ENCODE measurements at regions not wholly inside any gene's neighbourhood (a gene's known extent, or its start where the extent isn't known, plus 50 kb on each side); places are given as distances from the start of the nearest gene placed in this dataset.
"Not testable (repeated sequence)": the region's sequence is repeated elsewhere in the genome, so short reads cannot be mapped to it uniquely, and the experiment has no call there.

DNA sequence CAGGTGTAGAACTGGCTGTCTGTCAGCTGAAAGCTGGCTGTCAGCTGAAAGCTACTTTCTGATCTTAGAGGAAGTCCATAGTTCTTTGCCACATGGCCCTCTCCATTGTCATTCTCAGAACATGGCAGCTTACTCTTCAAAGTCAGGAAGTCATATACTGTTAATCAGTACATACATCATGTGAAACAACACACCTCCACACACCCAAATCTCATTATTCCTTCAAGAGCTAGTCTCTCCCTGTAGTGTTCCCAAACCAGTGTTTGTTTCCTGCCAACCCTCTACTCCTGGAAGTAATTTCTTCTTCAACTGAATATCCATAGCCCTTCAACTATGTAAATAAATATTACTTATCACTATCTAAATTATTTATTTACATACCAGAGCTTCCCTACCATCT, 58.9 kb downstream of the OR5AK2 start:
- no peak for DNase-seq (ENCODE audit: low spot score)

DNA sequence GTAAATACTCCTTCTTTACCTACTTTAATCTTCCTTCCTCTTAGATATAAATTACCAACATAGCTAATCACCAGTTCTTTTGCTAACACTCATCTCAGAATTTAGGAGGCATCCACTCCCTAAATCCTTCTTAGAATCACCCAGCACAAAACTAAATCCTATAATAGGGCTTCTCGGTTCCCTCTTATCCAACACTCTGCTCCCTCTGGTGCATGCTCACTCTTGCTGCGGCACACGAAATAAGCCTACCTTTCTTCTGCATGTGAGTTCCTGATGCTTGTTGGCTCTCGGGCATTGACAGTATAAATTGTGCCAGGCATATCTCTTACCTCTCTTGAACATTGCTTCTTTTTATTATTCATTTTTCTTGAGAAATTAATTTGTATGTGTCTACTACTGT, 61.0 kb downstream of the OR5AK2 start:
- no peak for DNase-seq (ENCODE audit: low spot score)

GRCh38 chr11:57054817-57055216, 66.1 kb downstream of the OR5AK2 start:
- DNase-seq (ENCODE audit: low spot score): no peak

- DNase-seq (ENCODE audit: low spot score): no peak
These were observed 67.0 kb downstream of the OR5AK2 start for GRCh38 chr11:57055744-57056143.

GRCh38 chr11:57056735-57057134, 68.0 kb downstream of the OR5AK2 start:
- DNase-seq (ENCODE audit: low spot score): no peak

DNA sequence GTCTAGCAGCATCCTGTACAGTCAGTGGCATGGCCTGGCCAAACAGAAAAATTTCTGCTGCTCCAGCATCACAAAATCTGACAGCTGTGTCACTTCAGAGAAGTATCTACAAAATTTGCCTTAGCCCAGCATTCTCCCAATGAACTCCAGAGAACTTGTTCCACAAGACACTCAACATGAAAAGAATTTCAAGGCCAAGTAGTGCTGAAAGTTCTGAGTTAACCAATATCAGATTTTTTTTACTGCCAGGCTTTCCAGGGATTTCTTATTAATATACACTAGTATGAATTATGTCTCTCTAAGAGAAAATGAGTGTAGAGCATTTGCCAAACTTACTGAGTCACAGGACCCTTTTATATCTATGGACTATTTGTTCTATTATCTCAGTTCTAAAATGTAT, 68.8 kb downstream of the OR5AK2 start:
- no peak for DNase-seq (ENCODE audit: low spot score)

DNA sequence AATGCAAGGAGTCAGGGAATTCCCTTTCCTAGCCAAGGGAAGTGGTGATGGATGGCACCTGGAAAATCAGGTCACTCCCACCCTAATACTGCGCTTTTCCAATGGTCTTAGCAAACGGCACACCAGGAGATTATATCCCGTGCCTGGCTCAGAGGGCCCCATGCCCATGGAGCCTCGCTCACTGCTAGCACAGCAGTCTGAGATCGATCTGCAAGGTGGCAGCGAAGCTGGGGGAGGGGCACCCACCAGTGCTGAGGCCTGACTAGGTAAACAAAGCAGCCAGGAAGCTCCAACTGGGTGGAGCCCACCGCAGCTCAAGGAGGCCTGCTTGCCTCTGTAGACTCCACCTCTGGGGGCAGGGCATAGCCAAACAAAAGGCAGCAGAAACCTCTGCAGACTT, 74.2 kb downstream of the OR5AK2 start:
- not testable (repeated sequence) for DNase-seq (ENCODE audit: low spot score)

DNA sequence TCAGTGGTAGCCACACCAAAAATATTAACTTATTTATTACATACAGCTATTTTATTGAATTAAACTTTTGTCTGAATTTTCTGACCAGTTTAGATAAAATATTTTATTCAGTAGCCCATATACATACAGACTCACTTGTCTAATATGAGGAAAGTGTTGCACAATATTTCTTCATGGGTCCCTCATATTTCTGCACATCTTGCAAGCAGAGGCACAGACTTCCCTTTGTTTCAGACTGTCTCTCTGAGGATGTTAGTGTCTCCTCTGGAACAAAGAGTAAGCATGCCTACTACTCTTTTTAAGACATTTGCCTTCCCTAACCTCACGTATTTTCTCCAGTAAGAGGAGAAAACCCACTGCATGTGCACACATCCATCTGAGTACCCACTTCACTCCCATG, 81.2 kb downstream of the OR5AK2 start:
- DNase-seq (ENCODE audit: low spot score): no peak

DNA sequence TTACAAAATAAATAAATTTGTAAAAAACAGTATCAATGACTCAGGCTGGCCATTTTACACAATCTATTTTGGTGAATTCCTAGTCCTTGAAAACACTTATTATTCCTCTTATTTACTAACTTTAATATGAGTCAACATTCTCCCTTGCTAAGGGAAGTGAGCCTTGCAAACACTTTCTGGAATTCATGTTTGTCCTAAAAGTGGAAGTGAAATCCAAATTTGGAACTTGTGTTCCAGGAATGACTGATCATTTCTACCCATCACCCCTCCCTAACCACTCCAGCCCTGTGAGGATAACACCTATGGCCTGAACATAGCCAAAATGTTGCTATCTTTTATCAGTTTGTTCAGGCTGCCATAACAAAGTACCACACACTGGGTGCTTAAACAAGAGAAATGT, 83.1 kb downstream of the OR5AK2 start:
- DNase-seq (ENCODE audit: low spot score): peak; percentile 21

GRCh38 chr11:57072640-57073039, 83.9 kb downstream of the OR5AK2 start:
- peak; percentile 96 for DNase-seq (ENCODE audit: low spot score)

- peak; percentile 51 for DNase-seq (ENCODE audit: low spot score)
These were observed 84.4 kb downstream of the OR5AK2 start for GRCh38 chr11:57073128-57073527.

GRCh38 chr11:57081356-57081755, 92.6 kb downstream of the OR5AK2 start:
- DNase-seq (ENCODE audit: low spot score): no peak

- DNase-seq (ENCODE audit: low spot score): no peak
These were observed 93.4 kb downstream of the OR5AK2 start for GRCh38 chr11:57082125-57082524.

- no peak for DNase-seq (ENCODE audit: low spot score)
These were observed 95.1 kb downstream of the OR5AK2 start for GRCh38 chr11:57083641-57084385.

DNA sequence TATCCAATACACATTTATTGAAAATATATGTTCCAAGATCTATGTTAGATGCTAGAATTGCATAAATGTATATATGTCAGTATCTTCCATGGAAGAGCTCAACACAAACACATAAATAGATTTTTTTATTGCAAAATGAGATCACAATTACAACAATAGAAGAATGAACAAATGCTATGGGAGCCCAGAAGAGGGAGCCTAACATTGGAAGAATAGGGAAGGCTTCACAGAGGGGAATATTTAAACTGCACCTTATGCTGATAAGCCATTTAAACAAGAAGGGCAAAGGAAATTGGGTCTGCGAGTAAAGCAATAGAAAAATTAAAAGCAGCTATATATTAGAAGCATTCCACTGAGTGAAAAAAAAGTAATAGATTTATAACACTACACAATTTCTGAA, 96.1 kb upstream of the LRRC55 start:
- DNase-seq (ENCODE audit: low spot score): no peak

DNA sequence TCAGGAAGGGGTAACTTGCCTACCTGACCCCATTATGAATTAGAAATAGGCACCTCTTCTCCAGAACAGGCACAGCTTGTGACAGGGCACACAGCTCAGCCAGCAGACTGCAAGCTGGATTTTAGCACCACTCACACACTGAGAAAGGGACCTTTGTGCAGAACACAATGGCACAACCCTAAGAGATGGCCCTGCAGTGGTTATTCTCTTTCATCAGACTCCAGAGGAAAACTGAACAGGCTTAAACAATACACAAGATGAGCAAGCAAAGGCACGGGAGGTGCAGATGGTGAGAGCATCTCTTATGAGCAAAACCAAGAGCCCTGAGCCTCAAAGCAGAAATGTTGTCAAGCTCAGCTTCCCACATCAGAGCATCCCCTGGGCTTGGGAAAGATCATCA, 93.8 kb upstream of the LRRC55 start:
- no peak for DNase-seq (ENCODE audit: low spot score)

- DNase-seq (ENCODE audit: low spot score): no peak
These were observed 89.6 kb upstream of the LRRC55 start for GRCh38 chr11:57092028-57092698.

DNA sequence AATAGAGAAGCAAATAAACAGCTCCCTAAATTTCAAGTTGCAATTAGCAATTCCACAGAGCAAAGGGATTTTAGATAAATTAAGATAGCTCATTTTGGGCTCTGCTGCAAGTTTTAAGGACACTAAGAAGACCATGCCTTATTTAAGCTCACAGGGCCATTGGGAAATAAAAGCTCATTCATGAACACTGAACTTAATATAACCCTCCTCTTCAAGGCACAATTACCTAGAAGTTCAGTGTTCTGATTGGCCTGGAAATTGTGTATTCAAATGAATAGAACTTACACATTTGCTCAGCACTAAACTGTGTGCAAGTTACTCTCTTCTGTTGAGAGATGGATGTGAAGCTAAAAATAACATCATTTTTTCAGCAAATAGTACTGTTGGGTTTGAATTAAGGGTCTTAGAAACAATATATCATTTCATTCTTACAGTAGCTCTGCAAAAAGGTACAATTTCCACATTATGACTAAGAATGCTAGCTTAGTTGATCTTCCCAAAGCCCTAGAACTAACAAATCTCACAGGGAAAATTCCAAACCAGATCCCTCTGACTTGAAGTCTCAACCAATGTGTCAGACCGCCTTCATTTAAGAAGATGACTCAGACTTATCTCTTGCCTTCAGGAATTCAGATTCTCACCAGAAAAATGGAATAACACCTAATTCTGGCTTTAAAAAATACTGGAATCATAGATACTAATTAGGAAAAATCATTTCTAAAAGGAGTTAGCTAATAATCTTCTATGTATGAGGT, 87.4 kb upstream of the LRRC55 start:
- DNase-seq (ENCODE audit: low spot score): peak; percentile 67

- no peak for DNase-seq (ENCODE audit: low spot score)
These were observed 86.3 kb upstream of the LRRC55 start for GRCh38 chr11:57095417-57095816.

DNA sequence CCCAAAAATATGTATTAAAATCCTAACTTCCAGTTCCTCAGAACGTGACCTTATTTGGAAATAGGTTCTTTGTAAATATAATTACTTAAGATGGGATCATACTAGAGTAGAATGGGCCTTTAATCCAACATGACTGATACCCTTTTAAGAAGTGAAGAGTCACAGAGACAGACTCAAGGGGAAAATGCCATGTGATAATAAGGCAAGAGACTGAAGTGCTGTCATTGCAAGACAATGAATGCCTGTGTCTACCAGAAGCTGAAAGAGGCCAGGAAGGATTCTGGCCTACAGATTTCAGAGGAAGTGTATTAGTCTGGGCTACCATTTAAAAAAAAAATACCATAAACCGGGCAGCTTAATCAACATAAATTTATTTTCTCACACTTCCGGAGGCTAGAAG, 85.9 kb upstream of the LRRC55 start:
- no peak for DNase-seq (ENCODE audit: low spot score)

- no peak for DNase-seq (ENCODE audit: low spot score)
These were observed 84.6 kb upstream of the LRRC55 start for GRCh38 chr11:57097149-57097548.

DNA sequence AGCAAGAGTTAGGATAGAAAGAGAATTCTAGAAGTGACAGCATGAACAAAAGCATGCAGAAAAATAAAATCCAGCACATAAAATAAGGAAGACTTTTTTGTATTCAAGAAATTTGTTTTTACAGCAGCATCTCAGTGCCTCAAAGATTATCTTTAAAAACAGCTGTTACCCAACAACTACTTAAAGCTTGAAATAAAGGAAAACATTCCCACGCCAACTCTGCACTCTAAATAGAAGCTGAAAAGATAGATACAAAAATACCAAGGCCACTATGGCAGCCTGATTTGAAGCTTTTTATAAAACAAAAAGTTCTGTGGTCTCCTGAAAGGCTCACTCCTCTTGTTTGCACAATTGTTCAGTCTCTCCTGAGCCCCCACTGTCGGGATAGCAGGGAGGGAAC, 83.6 kb upstream of the LRRC55 start:
- DNase-seq (ENCODE audit: low spot score): no peak
